HG02678 (cell line): ENCODE measurements at regions not wholly inside any gene's neighbourhood (a gene's known extent, or its start where the extent isn't known, plus 50 kb on each side); places are given as distances from the start of the nearest gene placed in this dataset.
A peak's percentile ranks its signal among the peaks of the same experiment; 100 is the strongest.

Experiments used
- ATAC-seq: cut with Tn5 transposase; IDR thresholded peaks from one replicate; pipeline ENCODE4 v1.9.1; 2021; ENCODE audit warnings: mild to moderate bottlenecking, moderate library complexity; ENCODE audit not compliant: unreplicated experiment

- ATAC-seq, result no peak
These were observed 69.8 kb downstream of the CD83 start for GRCh38 chr6:14187406-14187805.

- ATAC-seq, result no peak
These were observed 71.5 kb downstream of the CD83 start for GRCh38 chr6:14189074-14189473.

- ATAC-seq, result no peak
These were observed 72.8 kb downstream of the CD83 start for GRCh38 chr6:14190191-14190928.

- ATAC-seq, result no peak
These were observed 73.3 kb downstream of the CD83 start for GRCh38 chr6:14190929-14191224.

GRCh38 chr6:14191761-14192160 lies 74.2 kb downstream of the CD83 start:
- ATAC-seq, result no peak

- ATAC-seq, result no peak
These were observed 74.7 kb downstream of the CD83 start for GRCh38 chr6:14192216-14192788.

- ATAC-seq, result no peak
These were observed 76.0 kb downstream of the CD83 start for GRCh38 chr6:14193524-14193923.

GRCh38 chr6:14194483-14194882 lies 76.9 kb downstream of the CD83 start:
- ATAC-seq, result no peak

- no peak for ATAC-seq
These were observed 77.4 kb downstream of the CD83 start for GRCh38 chr6:14194976-14195375.

GRCh38 chr6:14196026-14196425 lies 78.5 kb downstream of the CD83 start:
- ATAC-seq, result no peak

- ATAC-seq, result no peak
These were observed 79.5 kb downstream of the CD83 start for GRCh38 chr6:14197118-14197517.

- no peak for ATAC-seq
These were observed 82.5 kb downstream of the CD83 start for GRCh38 chr6:14200047-14200446.

GRCh38 chr6:14202947-14203346 lies 85.4 kb downstream of the CD83 start:
- ATAC-seq, result no peak

- no peak for ATAC-seq
These were observed 88.8 kb downstream of the CD83 start for GRCh38 chr6:14206391-14206790.

- no peak for ATAC-seq
These were observed 89.9 kb downstream of the CD83 start for GRCh38 chr6:14207448-14207847.

- ATAC-seq, result no peak
These were observed 91.4 kb downstream of the CD83 start for GRCh38 chr6:14209000-14209399.

GRCh38 chr6:14210077-14210476 lies 92.5 kb downstream of the CD83 start:
- no peak for ATAC-seq

- ATAC-seq, result peak; percentile 89
These were observed 93.3 kb downstream of the CD83 start for GRCh38 chr6:14210663-14211561.

- ATAC-seq, result peak; percentile 17
These were observed 94.0 kb downstream of the CD83 start for GRCh38 chr6:14211562-14211942.

- no peak for ATAC-seq
These were observed 94.4 kb downstream of the CD83 start for GRCh38 chr6:14212020-14212419.

- no peak for ATAC-seq
These were observed 95.1 kb downstream of the CD83 start for GRCh38 chr6:14212632-14213031.
